CD14-positive monocyte (primary cell): ENCODE measurements at regions not wholly inside any gene's neighbourhood (a gene's known extent, or its start where the extent isn't known, plus 50 kb on each side); places are given as distances from the start of the nearest gene placed in this dataset.

Source experiments
- DNase-seq, 3 donors: peaks; one replicate each; pipeline ENCODE4 v3.0.0-alpha.2; 2011 to 2022
- H2AFZ ChIP-seq: 2 replicates; pipeline ENCODE4 v1.6.0; 2012; ENCODE audit warnings: mild to moderate bottlenecking, low read depth, low read length, inconsistent platforms; ENCODE audit not compliant: insufficient read depth, poor library complexity, severe bottlenecking
- H3K27ac ChIP-seq, 2 donors: 1 replicate in 1 of 2; 2 replicates in 1 of 2; pipeline ENCODE4 v1.5.1; 2012 to 2013; ENCODE audit warnings: low read length in 2 of 2, control low read depth in 1 of 2, inconsistent platforms in 1 of 2, low read depth in 1 of 2, mild to moderate bottlenecking in 1 of 2
- H3K27me3 ChIP-seq, 2 donors: one replicate each; pipeline versions ENCODE4 v1.6.0 to v1.6.1; 2011 to 2013; ENCODE audit warnings: low read length in 2 of 2; ENCODE audit not compliant: control insufficient read depth in 2 of 2, insufficient read depth in 2 of 2
- H3K36me3 ChIP-seq, 2 donors: replicated peaks in 1 of 2; 1 replicate in 1 of 2; 2 replicates in 1 of 2; pipeline versions ENCODE4 v1.5.1 to v1.6.1; 2012 to 2013; ENCODE audit warnings: low read length in 2 of 2, control low read depth in 1 of 2, inconsistent platforms in 1 of 2, mild to moderate bottlenecking in 1 of 2; ENCODE audit not compliant: insufficient read depth in 2 of 2, control insufficient read depth in 1 of 2
- H3K4me1 ChIP-seq, 2 donors: 1 replicate in 1 of 2; 2 replicates in 1 of 2; pipeline versions ENCODE4 v1.5.1 to v1.6.1; 2012 to 2013; ENCODE audit warnings: low read length in 2 of 2, control low read depth in 1 of 2, inconsistent platforms in 1 of 2, mild to moderate bottlenecking in 1 of 2, moderate library complexity in 1 of 2; ENCODE audit not compliant: insufficient read depth in 2 of 2, control insufficient read depth in 1 of 2
- H3K4me2 ChIP-seq: replicated peaks from 2 replicates; pipeline ENCODE3; 2012; ENCODE audit warnings: low read length, moderate library complexity, mild to moderate bottlenecking; ENCODE audit not compliant: poor library complexity, severe bottlenecking; ENCODE audit errors: extremely low read depth
- H3K4me3 ChIP-seq, 3 experiments: fragments of 200-600 bp in 1 of 3; sonication (generic) in 1 of 3; replicated peaks in 1 of 3; 1 replicate in 2 of 3; 2 replicates in 1 of 3; pipeline ENCODE4 v1.5.1; 2011 to 2013; ENCODE audit warnings: low read length in 3 of 3, mild to moderate bottlenecking in 3 of 3, control low read depth in 2 of 3, low read depth in 2 of 3, inconsistent platforms in 1 of 3, moderate library complexity in 1 of 3
- H3K79me2 ChIP-seq: 2 replicates; pipeline ENCODE4 v1.6.0; 2012; ENCODE audit warnings: mild to moderate bottlenecking, control low read depth, inconsistent platforms, low read length, moderate library complexity; ENCODE audit not compliant: insufficient read depth
- H3K9ac ChIP-seq: 2 replicates; pipeline ENCODE4 v1.6.0; 2017; ENCODE audit warnings: low read length, mild to moderate bottlenecking; ENCODE audit not compliant: insufficient read depth, poor library complexity, severe bottlenecking
- H3K9me3 ChIP-seq, 2 donors: replicated peaks in 1 of 2; 1 replicate in 1 of 2; 2 replicates in 1 of 2; pipeline versions ENCODE4 v1.5.1 to v1.6.1; 2012 to 2013; ENCODE audit warnings: low read length in 2 of 2, control low read depth in 1 of 2; ENCODE audit not compliant: control insufficient read depth in 1 of 2, insufficient read depth in 1 of 2
- H4K20me1 ChIP-seq: 2 replicates; pipeline ENCODE4 v1.6.0; 2012; ENCODE audit warnings: mild to moderate bottlenecking, low read length, control low read depth, moderate library complexity; ENCODE audit not compliant: insufficient read depth
- H3K27ac Mint-ChIP-seq, 7 donors: one replicate each; pipeline ENCODE4 v1.8.0; 2020; ENCODE audit warnings: mild to moderate bottlenecking in 7 of 7, mixed read lengths in 7 of 7, moderate library complexity in 6 of 7, inconsistent platforms in 2 of 7
- H3K27me3 Mint-ChIP-seq, 3 donors: one replicate each; pipeline ENCODE4 v1.8.0; 2021 to 2022; ENCODE audit warnings: low read depth in 3 of 3, mild to moderate bottlenecking in 3 of 3, mixed read lengths in 3 of 3, moderate library complexity in 3 of 3, inconsistent platforms in 1 of 3
- H3K36me3 Mint-ChIP-seq, 2 donors: one replicate each; pipeline ENCODE4 v1.8.0; 2020; ENCODE audit warnings: mixed read lengths in 2 of 2, inconsistent platforms in 1 of 2, mild to moderate bottlenecking in 1 of 2
- H3K4me1 Mint-ChIP-seq: one replicate; pipeline ENCODE4 v1.8.0; 2020; ENCODE audit warnings: mild to moderate bottlenecking, mixed read lengths
- H3K4me3 Mint-ChIP-seq, 2 donors: one replicate each; pipeline ENCODE4 v1.8.0; 2020; ENCODE audit warnings: mild to moderate bottlenecking in 2 of 2, mixed read lengths in 2 of 2, moderate library complexity in 1 of 2
- H3K9me3 Mint-ChIP-seq, 7 donors: one replicate each; pipeline ENCODE4 v1.8.0; 2020 to 2022; ENCODE audit warnings: mixed read lengths in 7 of 7, mild to moderate bottlenecking in 6 of 7, moderate library complexity in 6 of 7, inconsistent platforms in 2 of 7
- WGBS: methylation state at CpG from one replicate; pipeline ENCODE4 v1.1.5; 2013; ENCODE audit warnings: missing lambda C conversion rate; ENCODE audit not compliant: insufficient coverage; 5-methylcytosine and 5-hydroxymethylcytosine counted together
- intact Hi-C, 2 donors: fragments of 100-400 bp; cut with micrococcal nuclease; formaldehyde crosslinking; loops; one replicate each; pipeline versions ENCODE4 v1.15.0 to v1.15.1; 2023
- TF ChIP-seq, protein P1 (sequence below): fragments of 200-600 bp; IDR thresholded peaks from one replicate; pipeline ENCODE4 v1.8.0; 2022; ENCODE audit warnings: antibody characterized with exemption, mild to moderate bottlenecking

DNA sequence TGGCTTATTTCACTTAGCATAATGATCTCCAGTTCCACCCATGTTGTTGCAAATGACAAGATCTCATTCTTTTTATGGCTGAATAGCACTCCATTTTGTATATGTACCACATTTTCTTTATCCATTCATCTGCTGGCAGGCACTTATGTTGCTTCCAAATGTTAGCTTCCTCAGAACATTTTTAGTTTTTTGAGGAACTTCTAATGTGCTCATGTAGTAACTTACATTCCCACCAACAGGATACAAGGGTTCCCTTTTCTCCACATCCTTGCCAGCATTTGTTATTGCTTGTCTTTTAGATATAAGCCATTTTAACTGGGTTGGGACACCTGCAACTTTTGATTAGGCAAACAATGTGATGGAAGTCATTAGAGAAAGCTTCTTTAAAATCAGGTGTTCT lies 454.2 kb downstream of the NLGN4X start:
- no peak overlapping the region for H2AFZ ChIP-seq
- H3K4me3 Mint-ChIP-seq: no peak overlapping the region
- peaks cover 2 to 12% (median 7%) of the 10 kb centered on the region in 7 donors for H3K9me3 Mint-ChIP-seq
- H3K9me3 ChIP-seq: no peaks in the 10 kb centered on the region
- H3K27me3 Mint-ChIP-seq: no peaks in the 10 kb centered on the region
- H3K4me3 ChIP-seq: no peak overlapping the region
- no peak overlapping the region for H3K27ac ChIP-seq
- no peak overlapping the region for H3K4me2 ChIP-seq
- no peak overlapping the region for H3K27ac Mint-ChIP-seq
- DNase-seq: no peak
- H4K20me1 ChIP-seq: no peaks in the 10 kb centered on the region
- no peak overlapping the region for H3K9ac ChIP-seq
- H3K36me3 ChIP-seq: no peaks in the 10 kb centered on the region
- TF ChIP-seq, protein P1, sequence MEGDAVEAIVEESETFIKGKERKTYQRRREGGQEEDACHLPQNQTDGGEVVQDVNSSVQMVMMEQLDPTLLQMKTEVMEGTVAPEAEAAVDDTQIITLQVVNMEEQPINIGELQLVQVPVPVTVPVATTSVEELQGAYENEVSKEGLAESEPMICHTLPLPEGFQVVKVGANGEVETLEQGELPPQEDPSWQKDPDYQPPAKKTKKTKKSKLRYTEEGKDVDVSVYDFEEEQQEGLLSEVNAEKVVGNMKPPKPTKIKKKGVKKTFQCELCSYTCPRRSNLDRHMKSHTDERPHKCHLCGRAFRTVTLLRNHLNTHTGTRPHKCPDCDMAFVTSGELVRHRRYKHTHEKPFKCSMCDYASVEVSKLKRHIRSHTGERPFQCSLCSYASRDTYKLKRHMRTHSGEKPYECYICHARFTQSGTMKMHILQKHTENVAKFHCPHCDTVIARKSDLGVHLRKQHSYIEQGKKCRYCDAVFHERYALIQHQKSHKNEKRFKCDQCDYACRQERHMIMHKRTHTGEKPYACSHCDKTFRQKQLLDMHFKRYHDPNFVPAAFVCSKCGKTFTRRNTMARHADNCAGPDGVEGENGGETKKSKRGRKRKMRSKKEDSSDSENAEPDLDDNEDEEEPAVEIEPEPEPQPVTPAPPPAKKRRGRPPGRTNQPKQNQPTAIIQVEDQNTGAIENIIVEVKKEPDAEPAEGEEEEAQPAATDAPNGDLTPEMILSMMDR: no peak
- intact Hi-C loops: no loop called here
- peaks cover 0 to 36% of the 10 kb centered on the region in 2 donors for H3K4me1 ChIP-seq
- no peaks in the 10 kb centered on the region for H3K27me3 ChIP-seq
- no peaks in the 10 kb centered on the region for H3K36me3 Mint-ChIP-seq
- H3K4me1 Mint-ChIP-seq: peaks cover 28% of the 10 kb centered on the region
- H3K79me2 ChIP-seq: no peaks in the 10 kb centered on the region

DNA sequence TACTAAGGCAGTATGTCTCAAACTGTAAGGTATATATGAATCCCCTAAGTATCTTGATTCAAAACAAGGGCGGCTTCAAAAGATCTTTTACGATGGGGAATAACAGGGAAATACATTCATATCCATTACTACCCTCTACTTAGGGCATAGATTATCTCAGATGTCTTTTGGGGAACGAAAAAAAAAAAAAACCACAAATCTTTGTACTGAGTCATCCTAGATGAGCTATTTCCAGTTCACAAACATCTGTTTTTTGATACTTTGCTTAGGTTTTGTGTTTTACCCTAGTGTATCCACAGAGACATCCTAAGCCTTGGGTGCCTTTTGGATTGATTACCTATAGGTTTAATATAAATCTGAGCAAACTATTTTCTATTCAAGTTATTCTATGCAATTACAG lies 457.2 kb downstream of the NLGN4X start:
- H3K9ac ChIP-seq: no peak overlapping the region
- Mint-ChIP-seq H3K4me1 (peaks cover 23% of the 10 kb centered on the region), H3K27ac (no peak overlapping the region), H3K36me3 (no peaks in the 10 kb centered on the region), H3K27me3 (peaks cover 0 to 1% (median 0%) of the 10 kb centered on the region in 3 donors), H3K4me3 (no peak overlapping the region), H3K9me3 (peaks cover 0 to 9% (median 0%) of the 10 kb centered on the region in 7 donors)
- peaks cover 0 to 31% of the 10 kb centered on the region in 2 donors for H3K4me1 ChIP-seq
- whole genome bisulfite sequencing: no CpG with 5 or more reads among the region's 3 CpGs
- H3K4me3 ChIP-seq: no peak overlapping the region
- no peak overlapping the region for H3K4me2 ChIP-seq
- DNase-seq: peak in 1 of 3 donors; percentile 9
- TF ChIP-seq, protein P1: no peak
- intact Hi-C loops: no loop called here
- H4K20me1 ChIP-seq: no peaks in the 10 kb centered on the region
- no peaks in the 10 kb centered on the region for H3K36me3 ChIP-seq
- no peaks in the 10 kb centered on the region for H3K79me2 ChIP-seq
- H3K27ac ChIP-seq: no peak overlapping the region
- H2AFZ ChIP-seq: no peak overlapping the region
- no peaks in the 10 kb centered on the region for H3K27me3 ChIP-seq
- no peaks in the 10 kb centered on the region for H3K9me3 ChIP-seq
